Stomach (tissue), 4 donors: ENCODE measurements at regions not wholly inside any gene's neighbourhood (a gene's known extent, or its start where the extent isn't known, plus 50 kb on each side); places are given as distances from the start of the nearest gene placed in this dataset.

Experiments
- CTCF ChIP-seq, 7 experiments: fragments of 450-650 bp in 4 of 7; fragments of 200-600 bp in 3 of 7; sonication (generic) in 3 of 7; IDR thresholded peaks; one replicate each; pipeline ENCODE4 v1.5.1; 2016 to 2019; ENCODE audit warnings: antibody characterized with exemption in 7 of 7, control low read depth in 2 of 7, mild to moderate bottlenecking in 1 of 7
- EP300 ChIP-seq: sonication (generic); formaldehyde crosslinking; IDR thresholded peaks from one replicate; pipeline ENCODE4 v1.6.1; 2017; ENCODE audit warnings: antibody characterized with exemption
- POLR2A ChIP-seq, 4 donors: fragments of 450-650 bp; IDR thresholded peaks; one replicate each; pipeline ENCODE4 v1.6.1; 2016; ENCODE audit warnings: antibody characterized with exemption in 4 of 4, control low read depth in 2 of 4, mild to moderate bottlenecking in 1 of 4, moderate library complexity in 1 of 4
- POLR2AphosphoS5 ChIP-seq, 3 donors: sonication (generic); formaldehyde crosslinking; IDR thresholded peaks; one replicate each; pipeline ENCODE4 v1.6.1; 2016; ENCODE audit warnings: antibody characterized with exemption in 3 of 3

DNA sequence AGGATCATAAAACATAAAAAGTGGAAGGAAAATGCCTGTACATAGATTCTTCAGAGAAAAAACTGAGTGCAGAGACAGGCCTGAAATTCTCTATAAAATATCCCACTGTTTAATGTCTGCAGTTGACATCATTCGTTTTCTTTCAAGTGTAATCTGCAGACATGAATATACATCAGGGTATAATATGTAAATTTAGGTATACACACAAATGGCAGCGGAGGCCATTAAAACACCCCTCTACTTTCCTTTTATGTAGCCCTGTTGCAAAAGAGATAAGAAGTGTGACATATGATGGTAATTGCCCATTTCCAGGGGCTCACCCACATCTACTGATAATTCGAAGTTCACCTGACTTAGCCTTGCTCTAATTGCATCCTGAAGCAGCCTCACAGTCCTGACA, 164.3 kb downstream of the SLC24A2 start:
- TF ChIP-seq CTCF (IDR thresholded peaks at IDR 0.05) = no peak
- no peak for TF ChIP-seq POLR2A (IDR thresholded peaks at IDR 0.05)
- TF ChIP-seq EP300 = no peak
- no peak for TF ChIP-seq POLR2AphosphoS5 (IDR thresholded peaks at IDR 0.05)
